OCI-LY7 (cell line): ENCODE measurements at regions not wholly inside any gene's neighbourhood (a gene's known extent, or its start where the extent isn't known, plus 50 kb on each side); places are given as distances from the start of the nearest gene placed in this dataset.

Experiments used
- BruUV-seq: library from RNA; stranded (reverse); fragments of 400-500 nt; replicated peaks from 2 replicates; lab custom pipeline; 2021; lab: Mats Ljungman, UMichigan
- CTCF ChIA-PET: fragments of 300-600 bp; sonication (Branson Sonifier 250); formaldehyde crosslinking; loops from one replicate; lab custom pipeline; 2022; ENCODE audit warnings: antibody characterized with exemption; ENCODE audit not compliant: unreplicated experiment; lab: Charles Lee
- POLR2A ChIA-PET: fragments of 300-600 bp; sonication (Branson Sonifier 250); formaldehyde crosslinking; loops from one replicate; lab custom pipeline; 2022; ENCODE audit warnings: antibody characterized with exemption; lab: Charles Lee
- DNase-seq: peaks from one replicate; pipeline ENCODE4 v3.0.0-alpha.2; 2015; ENCODE audit warnings: low spot score
- H2AFZ ChIP-seq: fragments of 200-600 bp; sonication (generic), shearing (Covaris generic); 2 replicates; pipeline ENCODE4 v1.6.1; 2014; ENCODE audit warnings: mild to moderate bottlenecking, antibody characterized with exemption, low read length, moderate library complexity
- H3K27ac ChIP-seq: fragments of 200-600 bp; sonication (generic); 2 replicates; pipeline ENCODE4 v1.5.1; 2014; ENCODE audit warnings: mixed run types, low read depth, mild to moderate bottlenecking, moderate library complexity, low read length, inconsistent platforms; ENCODE audit not compliant: poor library complexity, severe bottlenecking
- H3K36me3 ChIP-seq: fragments of 200-600 bp; sonication (generic); 2 replicates; pipeline ENCODE4 v1.6.1; 2014; ENCODE audit warnings: mild to moderate bottlenecking, antibody characterized with exemption, low read length, moderate library complexity, mixed read lengths; ENCODE audit not compliant: insufficient read depth
- H3K4me1 ChIP-seq: fragments of 200-600 bp; sonication (generic); 2 replicates; pipeline ENCODE4 v1.5.1; 2014; ENCODE audit warnings: mild to moderate bottlenecking, low read length; ENCODE audit not compliant: insufficient read depth, poor library complexity, severe bottlenecking
- H3K4me2 ChIP-seq: fragments of 200-600 bp; sonication (generic); 2 replicates; pipeline ENCODE4 v1.6.1; 2014; ENCODE audit warnings: mild to moderate bottlenecking, low read length
- H3K4me3 ChIP-seq: fragments of 200-600 bp; sonication (generic); 2 replicates; pipeline ENCODE4 v1.5.1; 2014; ENCODE audit warnings: mild to moderate bottlenecking, low read depth, low read length; ENCODE audit not compliant: poor library complexity, severe bottlenecking
- H3K79me2 ChIP-seq: fragments of 200-600 bp; sonication (generic); 2 replicates; pipeline ENCODE4 v1.6.1; 2016; ENCODE audit warnings: low read depth, mild to moderate bottlenecking, low read length, moderate library complexity, mixed read lengths; ENCODE audit not compliant: insufficient read depth
- H3K9me2 ChIP-seq: fragments of 200-600 bp; sonication (generic); 2 replicates; pipeline ENCODE4 v1.6.1; 2016; ENCODE audit warnings: mild to moderate bottlenecking, low read length, mixed read lengths; ENCODE audit not compliant: insufficient read depth
- H3K9me3 ChIP-seq: fragments of 200-600 bp; sonication (generic); 2 replicates; pipeline ENCODE4 v1.6.1; 2014; ENCODE audit warnings: mild to moderate bottlenecking, mixed run types, low read length, mixed read lengths
- H4K20me1 ChIP-seq: fragments of 200-600 bp; sonication (generic); 2 replicates; pipeline ENCODE4 v1.6.1; 2014; ENCODE audit warnings: mild to moderate bottlenecking, antibody characterized with exemption, low read length, moderate library complexity, mixed read lengths; ENCODE audit not compliant: insufficient read depth
- EZH2phosphoT487 ChIP-seq: fragments of 200-600 bp; sonication (generic); IDR thresholded peaks from 2 replicates; pipeline ENCODE4 v1.6.1; 2018; ENCODE audit warnings: low read depth, borderline replicate concordance, mild to moderate bottlenecking, mixed run types, antibody characterized with exemption, low read length, moderate library complexity, mixed read lengths
- intact Hi-C: fragments of 100-400 bp; cut with micrococcal nuclease; formaldehyde crosslinking; loops from one replicate; pipeline ENCODE4 v1.10.0; 2022; ENCODE audit not compliant: unreplicated experiment
- TF ChIP-seq, protein P1 (sequence below): fragments of 200-600 bp; sonication (generic); conservative IDR thresholded peaks from 2 replicates; pipeline ENCODE4 v1.5.1; 2014; ENCODE audit warnings: mild to moderate bottlenecking, antibody characterized with exemption, low read length, moderate library complexity, mixed read lengths

DNA sequence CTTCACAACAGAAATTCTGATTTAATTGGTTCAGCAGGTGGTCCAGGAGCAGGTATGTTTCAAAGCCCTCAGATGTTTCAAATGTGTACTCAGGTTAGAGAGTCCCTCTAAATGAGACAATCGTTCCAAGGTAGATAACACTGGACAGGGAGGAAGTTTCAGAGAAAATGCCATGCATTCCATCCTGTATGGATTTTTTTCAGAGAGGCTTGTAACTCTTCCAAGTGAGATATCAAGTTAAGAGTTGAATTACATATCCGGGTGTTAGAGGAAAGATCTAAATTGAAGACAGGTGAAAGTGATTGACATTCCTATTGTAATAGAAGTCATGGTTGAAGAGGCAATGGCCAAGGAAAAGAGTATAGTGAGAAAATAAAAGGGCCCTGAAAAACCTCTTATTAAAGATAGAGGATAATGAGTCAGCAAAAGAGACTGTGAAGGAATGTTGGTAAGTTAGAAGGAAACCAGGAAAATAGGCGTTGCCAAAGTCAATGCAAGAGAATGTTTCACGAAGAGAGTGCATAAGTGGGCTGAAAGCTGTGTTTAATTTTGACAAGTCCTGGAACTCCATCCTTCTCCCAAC is 105.8 kb downstream of the BMP4 start:
- no peaks in the 10 kb centered on the region for H3K9me2 ChIP-seq
- ChIA-PET CTCF (no interaction called here), POLR2A (interaction anchor here (0.5 kb wide), 1 partner anchor 17 kb away, joined by 3 read pairs; no protein-coding TSS in a partner anchor)
- H3K4me2 ChIP-seq = no peak overlapping the region
- H3K27ac ChIP-seq = no peak overlapping the region
- no TSS peak for BruUV-seq
- H3K9me3 ChIP-seq = no peaks in the 10 kb centered on the region
- H3K4me3 ChIP-seq = no peak overlapping the region
- intact Hi-C loops = no loop called here
- no peaks in the 10 kb centered on the region for H4K20me1 ChIP-seq
- no peaks in the 10 kb centered on the region for H3K79me2 ChIP-seq
- no peak for DNase-seq
- H3K4me1 ChIP-seq = no peaks in the 10 kb centered on the region
- H2AFZ ChIP-seq = no peak overlapping the region
- TF ChIP-seq EZH2phosphoT487 = no peak
- TF ChIP-seq, protein P1, sequence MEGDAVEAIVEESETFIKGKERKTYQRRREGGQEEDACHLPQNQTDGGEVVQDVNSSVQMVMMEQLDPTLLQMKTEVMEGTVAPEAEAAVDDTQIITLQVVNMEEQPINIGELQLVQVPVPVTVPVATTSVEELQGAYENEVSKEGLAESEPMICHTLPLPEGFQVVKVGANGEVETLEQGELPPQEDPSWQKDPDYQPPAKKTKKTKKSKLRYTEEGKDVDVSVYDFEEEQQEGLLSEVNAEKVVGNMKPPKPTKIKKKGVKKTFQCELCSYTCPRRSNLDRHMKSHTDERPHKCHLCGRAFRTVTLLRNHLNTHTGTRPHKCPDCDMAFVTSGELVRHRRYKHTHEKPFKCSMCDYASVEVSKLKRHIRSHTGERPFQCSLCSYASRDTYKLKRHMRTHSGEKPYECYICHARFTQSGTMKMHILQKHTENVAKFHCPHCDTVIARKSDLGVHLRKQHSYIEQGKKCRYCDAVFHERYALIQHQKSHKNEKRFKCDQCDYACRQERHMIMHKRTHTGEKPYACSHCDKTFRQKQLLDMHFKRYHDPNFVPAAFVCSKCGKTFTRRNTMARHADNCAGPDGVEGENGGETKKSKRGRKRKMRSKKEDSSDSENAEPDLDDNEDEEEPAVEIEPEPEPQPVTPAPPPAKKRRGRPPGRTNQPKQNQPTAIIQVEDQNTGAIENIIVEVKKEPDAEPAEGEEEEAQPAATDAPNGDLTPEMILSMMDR = no peak
- no peaks in the 10 kb centered on the region for H3K36me3 ChIP-seq

DNA sequence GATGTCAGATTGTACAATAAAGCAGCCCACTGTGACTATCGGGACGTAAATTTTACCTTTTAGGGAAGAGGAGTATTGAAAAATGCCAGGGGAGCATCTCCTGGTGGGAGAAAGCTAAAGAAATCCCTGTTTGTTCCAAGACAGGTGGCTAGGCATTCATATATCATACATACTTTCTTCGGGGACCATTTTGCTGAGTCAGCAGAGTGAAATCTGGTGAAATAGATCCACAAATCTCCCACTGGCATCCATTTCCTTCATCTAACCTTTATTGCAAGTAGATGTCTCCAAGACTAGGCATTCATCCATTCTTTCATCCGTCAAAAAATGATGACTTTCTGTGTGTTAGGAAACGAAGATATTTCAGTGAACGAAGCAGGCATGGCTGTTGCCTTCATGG is 107.1 kb downstream of the BMP4 start:
- BruUV-seq = no TSS peak
- no peak for DNase-seq
- Histone ChIP-seq H3K36me3 (no peaks in the 10 kb centered on the region), H3K79me2 (no peaks in the 10 kb centered on the region), H3K4me1 (no peaks in the 10 kb centered on the region), H3K27ac (no peak overlapping the region), H2AFZ (no peak overlapping the region), H4K20me1 (no peaks in the 10 kb centered on the region), H3K9me3 (no peaks in the 10 kb centered on the region), H3K4me2 (no peak overlapping the region), H3K9me2 (no peaks in the 10 kb centered on the region), H3K4me3 (no peak overlapping the region)
- POLR2A ChIA-PET = no interaction called here
- intact Hi-C loops = no loop called here
- CTCF ChIA-PET = no interaction called here
- TF ChIP-seq, protein P1 = no peak
- no peak for TF ChIP-seq EZH2phosphoT487

DNA sequence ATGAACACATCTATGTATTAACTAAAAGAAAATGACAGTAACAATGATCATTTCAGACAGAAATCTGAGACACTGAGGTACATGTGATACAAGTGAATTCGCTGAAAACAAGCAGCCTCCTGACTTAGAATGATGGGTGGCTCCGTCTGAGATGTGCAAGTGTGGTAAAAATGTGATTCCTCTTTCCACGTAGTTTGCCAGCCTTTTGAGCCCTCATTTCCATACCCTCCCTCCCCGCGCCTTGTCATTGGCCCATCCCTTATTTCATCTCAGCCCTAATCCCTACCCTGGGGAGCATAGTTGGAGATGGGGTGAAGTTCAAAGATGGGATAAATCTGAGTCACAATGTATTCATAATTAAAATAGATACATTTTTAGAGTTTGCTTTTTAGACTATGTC is 107.8 kb downstream of the BMP4 start:
- Histone ChIP-seq H4K20me1 (no peaks in the 10 kb centered on the region), H3K4me3 (no peak overlapping the region), H3K79me2 (no peaks in the 10 kb centered on the region), H3K4me1 (no peaks in the 10 kb centered on the region), H3K27ac (no peak overlapping the region), H3K9me2 (no peaks in the 10 kb centered on the region), H3K36me3 (no peaks in the 10 kb centered on the region), H3K4me2 (no peak overlapping the region), H3K9me3 (no peaks in the 10 kb centered on the region), H2AFZ (no peak overlapping the region; the same call in 1 of the 2 replicates)
- TF ChIP-seq EZH2phosphoT487 = no peak
- TF ChIP-seq, protein P1 = no peak
- DNase-seq = no peak
- CTCF ChIA-PET = no interaction called here
- intact Hi-C loops = no loop called here
- BruUV-seq = no TSS peak
- POLR2A ChIA-PET = interaction anchor here (0.5 kb wide), 1 partner anchor 141 kb away, joined by 5 read pairs; no protein-coding TSS in a partner anchor
